Thyroid gland (tissue), 4 donors: ENCODE measurements at regions not wholly inside any gene's neighbourhood (a gene's known extent, or its start where the extent isn't known, plus 50 kb on each side); places are given as distances from the start of the nearest gene placed in this dataset.

Experiments
- CTCF ChIP-seq, 6 experiments: fragments of 200-600 bp in 3 of 6; fragments of 450-650 bp in 3 of 6; sonication (generic) in 3 of 6; IDR thresholded peaks; one replicate each; pipeline ENCODE4 v1.5.1; 2016 to 2019; ENCODE audit warnings: antibody characterized with exemption in 6 of 6, mild to moderate bottlenecking in 2 of 6, inconsistent platforms in 1 of 6, moderate library complexity in 1 of 6
- POLR2A ChIP-seq, 2 donors: fragments of 450-650 bp; IDR thresholded peaks; one replicate each; pipeline ENCODE4 v1.6.1; 2017; ENCODE audit warnings: antibody characterized with exemption in 2 of 2, mild to moderate bottlenecking in 2 of 2, moderate library complexity in 1 of 2

GRCh38 chr4:81531410-81531809 is 59.7 kb upstream of the RASGEF1B start:
- TF ChIP-seq CTCF (IDR thresholded peaks at IDR 0.05) (no peak), POLR2A (IDR thresholded peaks at IDR 0.05) (no peak)
